Effector memory CD4-positive, alpha-beta T cell (primary cell): ENCODE measurements at regions not wholly inside any gene's neighbourhood (a gene's known extent, or its start where the extent isn't known, plus 50 kb on each side); places are given as distances from the start of the nearest gene placed in this dataset.

Experiments used
- DNase-seq, 3 donors: peaks; one replicate each; pipeline ENCODE4 v3.0.0-alpha.2; 2020
- H3K27ac ChIP-seq: 2 replicates; pipeline ENCODE4 v1.7.0; 2013; ENCODE audit warnings: mild to moderate bottlenecking, low read length, moderate library complexity; ENCODE audit not compliant: insufficient read depth, poor library complexity, severe bottlenecking
- H3K27me3 ChIP-seq: replicated peaks from 2 replicates; pipeline ENCODE4 v1.7.0; 2013; ENCODE audit warnings: mild to moderate bottlenecking, low read length; ENCODE audit not compliant: insufficient read depth, control insufficient read depth, poor library complexity, severe bottlenecking
- H3K36me3 ChIP-seq: 2 replicates; pipeline ENCODE4 v1.7.0; 2013; ENCODE audit warnings: mild to moderate bottlenecking, low read length, moderate library complexity; ENCODE audit not compliant: control insufficient read depth, insufficient read depth
- H3K4me1 ChIP-seq: 2 replicates; pipeline ENCODE4 v1.7.0; 2013; ENCODE audit warnings: low read length, mild to moderate bottlenecking; ENCODE audit not compliant: control insufficient read depth, insufficient read depth, poor library complexity, severe bottlenecking
- H3K4me3 ChIP-seq: 2 replicates; pipeline ENCODE4 v1.7.0; 2013; ENCODE audit warnings: low read length, low read depth, mild to moderate bottlenecking; ENCODE audit not compliant: insufficient read depth, poor library complexity, severe bottlenecking
- H3K9me3 ChIP-seq: 2 replicates; pipeline ENCODE4 v1.7.0; 2013; ENCODE audit warnings: mild to moderate bottlenecking, low read length, moderate library complexity; ENCODE audit not compliant: control insufficient read depth

DNA sequence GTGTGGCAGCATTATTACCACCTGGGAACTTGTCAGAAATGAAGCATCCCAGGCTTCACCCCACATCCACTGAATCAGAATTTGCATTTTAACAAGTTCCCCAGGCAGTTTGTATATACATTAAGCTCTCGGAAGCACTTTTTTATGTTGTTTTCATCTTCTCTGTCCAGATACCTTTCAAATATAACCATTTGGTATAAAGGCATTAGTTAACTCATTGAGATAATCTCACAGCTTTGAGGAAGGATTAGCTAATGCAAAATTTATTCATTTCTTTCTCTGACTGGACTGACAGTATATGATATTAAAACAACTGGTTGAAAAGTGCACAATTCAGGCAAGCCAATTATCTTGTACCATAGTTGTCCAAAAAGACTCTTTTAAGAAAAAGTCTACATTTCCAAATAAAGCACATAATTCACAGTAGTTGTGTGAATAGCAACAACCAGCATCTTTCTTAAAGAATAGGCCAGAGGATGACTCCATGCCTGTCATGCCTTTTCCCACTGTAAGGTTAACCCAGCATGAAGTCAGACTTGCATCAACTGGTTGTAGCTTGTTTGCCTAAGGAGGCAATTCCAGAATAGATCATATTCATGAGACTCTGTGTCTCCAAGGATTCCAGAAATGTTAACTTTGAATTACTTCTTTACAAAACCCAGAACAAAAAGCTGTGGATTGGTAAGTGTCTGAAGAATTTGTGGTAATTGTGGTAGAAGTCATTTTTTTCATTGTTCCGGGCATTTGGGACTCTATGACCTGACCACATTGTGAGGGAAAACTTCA, 254.3 kb upstream of the SESN3 start:
- H3K36me3 ChIP-seq, result no peaks in the 10 kb centered on the region
- no peak for DNase-seq
- H3K4me3 ChIP-seq, result no peak overlapping the region
- H3K27ac ChIP-seq, result no peak overlapping the region
- H3K4me1 ChIP-seq, result no peaks in the 10 kb centered on the region
- H3K9me3 ChIP-seq, result no peaks in the 10 kb centered on the region
- H3K27me3 ChIP-seq, result no peaks in the 10 kb centered on the region

DNA sequence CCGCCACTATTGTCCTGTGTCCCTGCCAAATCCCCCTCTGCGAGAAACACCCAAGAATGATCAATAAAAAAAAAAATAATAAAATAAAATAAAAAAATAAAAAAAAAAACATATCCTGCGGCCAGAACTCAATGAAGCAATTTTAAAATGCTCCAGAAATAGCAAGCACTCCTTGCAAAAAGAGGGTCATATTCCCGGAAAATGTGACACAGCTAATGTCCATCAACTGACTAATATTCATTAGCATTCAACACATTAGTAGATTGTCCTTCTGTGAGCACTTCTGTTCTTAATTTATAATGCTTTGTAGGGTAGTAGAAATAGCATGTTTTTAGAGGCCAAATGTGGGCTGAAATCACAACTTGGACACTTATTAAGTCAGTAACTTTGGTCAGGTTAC, 252.3 kb upstream of the SESN3 start:
- Histone ChIP-seq H3K27ac (no peak overlapping the region), H3K36me3 (no peaks in the 10 kb centered on the region), H3K9me3 (no peaks in the 10 kb centered on the region), H3K4me1 (no peaks in the 10 kb centered on the region), H3K4me3 (no peak overlapping the region), H3K27me3 (no peaks in the 10 kb centered on the region)
- DNase-seq, result no peak

DNA sequence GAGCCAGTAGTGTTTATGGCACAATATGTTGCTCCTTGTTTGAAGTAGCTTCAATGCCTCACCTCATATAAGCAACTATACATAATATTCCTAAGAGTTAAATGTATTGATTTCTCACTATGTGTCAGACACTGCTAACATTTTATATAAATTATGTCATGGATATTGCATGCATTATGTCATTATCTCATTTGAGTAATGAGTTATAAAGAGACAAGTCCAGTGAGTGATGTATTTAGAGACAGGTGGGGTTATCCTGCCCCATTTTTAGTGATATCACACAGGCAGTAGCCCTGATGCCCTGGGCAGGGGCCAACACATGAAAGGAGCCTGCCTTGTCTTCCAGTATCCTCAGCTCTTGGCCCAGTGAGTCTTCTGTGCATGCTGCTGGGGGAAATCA, 247.0 kb upstream of the SESN3 start:
- H3K27me3 ChIP-seq, result no peaks in the 10 kb centered on the region
- H3K36me3 ChIP-seq, result no peaks in the 10 kb centered on the region
- no peak overlapping the region for H3K4me3 ChIP-seq
- DNase-seq, result no peak
- no peaks in the 10 kb centered on the region for H3K9me3 ChIP-seq
- H3K4me1 ChIP-seq, result no peaks in the 10 kb centered on the region
- no peak overlapping the region for H3K27ac ChIP-seq

- no peak overlapping the region for H3K4me3 ChIP-seq
- H3K9me3 ChIP-seq, result no peaks in the 10 kb centered on the region
- DNase-seq, result no peak
- H3K4me1 ChIP-seq, result no peaks in the 10 kb centered on the region
- H3K27ac ChIP-seq, result no peak overlapping the region
- H3K36me3 ChIP-seq, result no peaks in the 10 kb centered on the region
- H3K27me3 ChIP-seq, result no peaks in the 10 kb centered on the region
Measured at GRCh38 chr11:95469258-95469657, 238.3 kb upstream of the SESN3 start.

GRCh38 chr11:95466416-95466815, 235.4 kb upstream of the SESN3 start:
- H3K4me3 ChIP-seq, result no peak overlapping the region
- no peaks in the 10 kb centered on the region for H3K27me3 ChIP-seq
- no peaks in the 10 kb centered on the region for H3K4me1 ChIP-seq
- no peak for DNase-seq
- no peak overlapping the region for H3K27ac ChIP-seq
- H3K9me3 ChIP-seq, result no peaks in the 10 kb centered on the region
- H3K36me3 ChIP-seq, result no peaks in the 10 kb centered on the region

DNA sequence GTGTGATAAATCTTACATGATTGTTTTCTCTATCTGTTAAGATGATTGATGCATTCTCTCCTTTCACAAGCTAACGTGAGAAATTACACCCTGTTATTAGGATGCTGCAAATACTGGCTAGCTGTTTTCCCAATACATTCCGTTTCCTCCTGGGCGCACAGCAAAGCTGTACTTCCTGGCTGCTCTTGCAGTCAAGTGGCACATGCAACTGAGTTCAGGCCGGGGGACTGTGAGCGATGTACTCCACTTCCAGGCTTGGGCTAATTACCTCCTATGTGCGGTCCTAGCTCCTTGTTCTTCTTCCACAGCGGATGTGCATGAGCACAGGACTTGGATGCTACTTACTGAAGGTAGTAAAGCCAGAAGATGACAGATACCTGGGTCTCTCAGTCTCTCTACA, 234.9 kb upstream of the SESN3 start:
- no peak for DNase-seq

GRCh38 chr11:95461858-95462257, 230.9 kb upstream of the SESN3 start:
- H3K36me3 ChIP-seq, result no peaks in the 10 kb centered on the region
- H3K4me1 ChIP-seq, result no peaks in the 10 kb centered on the region
- H3K27me3 ChIP-seq, result no peaks in the 10 kb centered on the region
- no peak for DNase-seq
- no peaks in the 10 kb centered on the region for H3K9me3 ChIP-seq
- no peak overlapping the region for H3K27ac ChIP-seq
- H3K4me3 ChIP-seq, result no peak overlapping the region

More for the DNA sequence above, 234.9 kb upstream of the SESN3 start:
- Histone ChIP-seq H3K4me3 (no peak overlapping the region), H3K27ac (no peak overlapping the region), H3K4me1 (no peaks in the 10 kb centered on the region), H3K36me3 (no peaks in the 10 kb centered on the region), H3K9me3 (no peaks in the 10 kb centered on the region), H3K27me3 (no peaks in the 10 kb centered on the region)

DNA sequence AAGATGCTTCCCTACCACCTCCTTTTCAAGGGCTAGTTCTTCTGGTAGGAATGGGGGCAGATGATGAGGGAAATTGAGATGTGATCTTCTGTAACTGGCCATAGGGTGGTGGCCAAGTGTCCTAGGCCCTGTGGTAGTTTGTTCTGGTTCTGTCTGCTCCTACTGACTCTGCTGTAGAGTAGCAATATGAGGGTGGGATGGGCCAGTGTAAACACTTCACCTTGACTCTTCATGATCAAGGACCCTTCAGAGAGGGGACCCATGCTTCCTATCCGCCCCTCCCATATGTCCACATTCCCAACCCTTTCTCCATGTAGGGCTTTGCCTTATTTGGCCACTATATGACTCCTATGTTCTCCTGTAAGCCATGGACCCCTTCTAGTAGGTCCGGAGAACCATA, 230.3 kb upstream of the SESN3 start:
- Histone ChIP-seq H3K27me3 (no peaks in the 10 kb centered on the region), H3K36me3 (no peaks in the 10 kb centered on the region), H3K4me1 (no peaks in the 10 kb centered on the region), H3K27ac (no peak overlapping the region), H3K4me3 (no peak overlapping the region), H3K9me3 (no peaks in the 10 kb centered on the region)
- no peak for DNase-seq

- Histone ChIP-seq H3K4me3 (no peak overlapping the region), H3K9me3 (no peaks in the 10 kb centered on the region)
Measured at GRCh38 chr11:95459291-95460042, 228.5 kb upstream of the SESN3 start.

GRCh38 chr11:95456714-95457491, 225.9 kb upstream of the SESN3 start:
- no peaks in the 10 kb centered on the region for H3K4me1 ChIP-seq
- DNase-seq, result no peak

More at GRCh38 chr11:95459291-95460042, 228.5 kb upstream of the SESN3 start:
- DNase-seq, result no peak
- Histone ChIP-seq H3K27ac (no peak overlapping the region), H3K4me1 (no peaks in the 10 kb centered on the region), H3K36me3 (no peaks in the 10 kb centered on the region), H3K27me3 (no peaks in the 10 kb centered on the region)

More at GRCh38 chr11:95456714-95457491, 225.9 kb upstream of the SESN3 start:
- Histone ChIP-seq H3K27me3 (no peaks in the 10 kb centered on the region), H3K27ac (no peak overlapping the region), H3K36me3 (no peaks in the 10 kb centered on the region), H3K9me3 (no peaks in the 10 kb centered on the region), H3K4me3 (no peak overlapping the region)
